Sigmoid colon (tissue), 4 donors: ENCODE measurements at regions not wholly inside any gene's neighbourhood (a gene's known extent, or its start where the extent isn't known, plus 50 kb on each side); places are given as distances from the start of the nearest gene placed in this dataset.

Experiments
- CTCF ChIP-seq, 4 experiments: fragments of 450-650 bp in 3 of 4; fragments of 200-600 bp in 1 of 4; IDR thresholded peaks; one replicate each; pipeline ENCODE4 v1.5.1; 2016 to 2019; ENCODE audit warnings: antibody characterized with exemption in 4 of 4, mild to moderate bottlenecking in 3 of 4, moderate library complexity in 2 of 4
- EP300 ChIP-seq, 4 donors: sonication (generic); formaldehyde crosslinking; IDR thresholded peaks; one replicate each; pipeline ENCODE4 v1.6.1; 2017; ENCODE audit warnings: antibody characterized with exemption in 4 of 4
- POLR2A ChIP-seq, 2 donors: fragments of 450-650 bp; IDR thresholded peaks; one replicate each; pipeline ENCODE4 v1.6.1; 2016; ENCODE audit warnings: antibody characterized with exemption in 2 of 2, mild to moderate bottlenecking in 2 of 2, moderate library complexity in 2 of 2

- TF ChIP-seq CTCF (IDR thresholded peaks at IDR 0.05) (no peak), POLR2A (IDR thresholded peaks at IDR 0.05) (no peak), EP300 (IDR thresholded peaks at IDR 0.05) (no peak)
Observed at GRCh38 chr16:79532273-79532672, 68.3 kb downstream of the MAF start.
